Endodermal cell (in vitro differentiated cells): ENCODE measurements at regions not wholly inside any gene's neighbourhood (a gene's known extent, or its start where the extent isn't known, plus 50 kb on each side); places are given as distances from the start of the nearest gene placed in this dataset.

ENCODE experiments used
- DNase-seq: peaks from one replicate; pipeline ENCODE4 v3.0.0-alpha.2; 2017
- H3K27ac ChIP-seq: 2 replicates; pipeline ENCODE4 v1.5.1; 2013; ENCODE audit warnings: mild to moderate bottlenecking, low read depth, low read length, moderate library complexity
- H3K27me3 ChIP-seq: 2 replicates; pipeline ENCODE4 v1.6.1; 2013; ENCODE audit warnings: mild to moderate bottlenecking, low read length, moderate library complexity; ENCODE audit not compliant: insufficient read depth, control insufficient read depth, poor library complexity, severe bottlenecking
- H3K36me3 ChIP-seq: 2 replicates; pipeline ENCODE4 v1.7.0; 2013; ENCODE audit warnings: mild to moderate bottlenecking, low read length, moderate library complexity; ENCODE audit not compliant: control insufficient read depth, insufficient read depth
- H3K4me1 ChIP-seq: one replicate; pipeline ENCODE4 v1.7.0; 2013; ENCODE audit warnings: low read length; ENCODE audit not compliant: control insufficient read depth, insufficient read depth
- H3K4me3 ChIP-seq: 2 replicates; pipeline ENCODE4 v1.5.1; 2013; ENCODE audit warnings: mild to moderate bottlenecking, low read length, moderate library complexity
- H3K9ac ChIP-seq: 2 replicates; pipeline ENCODE4 v1.6.1; 2013; ENCODE audit warnings: mild to moderate bottlenecking, low read length, moderate library complexity; ENCODE audit not compliant: poor library complexity, severe bottlenecking; ENCODE audit errors: extremely low read depth
- H3K9me3 ChIP-seq: 2 replicates; pipeline ENCODE4 v1.6.1; 2013; ENCODE audit warnings: mild to moderate bottlenecking, low read length, moderate library complexity; ENCODE audit not compliant: control insufficient read depth
- H3K27ac Mint-ChIP-seq: 2 replicates; pipeline ENCODE4 v1.8.0; 2020; ENCODE audit warnings: mixed read lengths
- H3K27me3 Mint-ChIP-seq: 2 replicates; pipeline ENCODE4 v1.8.0; 2021; ENCODE audit warnings: mild to moderate bottlenecking, mixed read lengths; ENCODE audit not compliant: insufficient read depth
- H3K36me3 Mint-ChIP-seq: 2 replicates; pipeline ENCODE4 v1.8.0; 2020; ENCODE audit warnings: low read depth, mixed read lengths
- H3K4me1 Mint-ChIP-seq: 2 replicates; pipeline ENCODE4 v1.8.0; 2020; ENCODE audit warnings: mixed read lengths
- H3K4me3 Mint-ChIP-seq: 2 replicates; pipeline ENCODE4 v1.8.0; 2020; ENCODE audit warnings: mild to moderate bottlenecking, moderate library complexity, mixed read lengths
- H3K9me3 Mint-ChIP-seq: 2 replicates; pipeline ENCODE4 v1.8.0; 2020; ENCODE audit warnings: mild to moderate bottlenecking, mixed read lengths
- WGBS, 2 experiments: methylation state at CpG; one replicate each; pipeline versions ENCODE4 v1.1.5 to v1.1.7; 2013; ENCODE audit warnings: missing lambda C conversion rate in 2 of 2, mixed read lengths in 1 of 2; ENCODE audit not compliant: insufficient coverage in 1 of 2, insufficient read length in 1 of 2; 5-methylcytosine and 5-hydroxymethylcytosine counted together
- TF ChIP-seq, protein P1 (sequence below): fragments of 200-600 bp; sonication (generic); conservative IDR thresholded peaks from 2 replicates; pipeline ENCODE4 v1.5.0; 2021; ENCODE audit warnings: antibody characterized with exemption, mild to moderate bottlenecking

DNA sequence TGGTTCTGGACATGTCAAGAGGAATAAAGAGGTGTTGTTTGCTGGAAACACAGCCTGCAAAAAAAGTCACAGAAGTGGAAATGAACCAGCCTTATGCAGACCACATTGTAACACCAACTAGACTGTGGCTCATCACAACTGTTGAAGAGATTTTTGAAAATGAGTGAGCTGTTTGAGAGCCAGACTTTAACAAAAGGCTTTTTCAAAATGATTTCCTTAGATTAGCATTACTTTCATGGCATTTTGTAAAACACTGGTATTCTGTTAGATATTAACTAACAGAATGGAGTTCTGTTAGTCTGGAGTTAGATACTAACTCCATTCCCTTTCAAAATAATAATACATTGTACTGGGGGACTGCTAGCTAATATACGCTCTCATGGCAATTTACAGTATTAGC, 60.6 kb upstream of the GABRA2 start:
- Histone ChIP-seq H3K4me1 (no peaks in the 10 kb centered on the region), H3K9me3 (no peaks in the 10 kb centered on the region), H3K27me3 (no peaks in the 10 kb centered on the region), H3K4me3 (no peak overlapping the region), H3K36me3 (no peaks in the 10 kb centered on the region), H3K27ac (no peak overlapping the region), H3K9ac (no peak overlapping the region)
- TF ChIP-seq, protein P1, sequence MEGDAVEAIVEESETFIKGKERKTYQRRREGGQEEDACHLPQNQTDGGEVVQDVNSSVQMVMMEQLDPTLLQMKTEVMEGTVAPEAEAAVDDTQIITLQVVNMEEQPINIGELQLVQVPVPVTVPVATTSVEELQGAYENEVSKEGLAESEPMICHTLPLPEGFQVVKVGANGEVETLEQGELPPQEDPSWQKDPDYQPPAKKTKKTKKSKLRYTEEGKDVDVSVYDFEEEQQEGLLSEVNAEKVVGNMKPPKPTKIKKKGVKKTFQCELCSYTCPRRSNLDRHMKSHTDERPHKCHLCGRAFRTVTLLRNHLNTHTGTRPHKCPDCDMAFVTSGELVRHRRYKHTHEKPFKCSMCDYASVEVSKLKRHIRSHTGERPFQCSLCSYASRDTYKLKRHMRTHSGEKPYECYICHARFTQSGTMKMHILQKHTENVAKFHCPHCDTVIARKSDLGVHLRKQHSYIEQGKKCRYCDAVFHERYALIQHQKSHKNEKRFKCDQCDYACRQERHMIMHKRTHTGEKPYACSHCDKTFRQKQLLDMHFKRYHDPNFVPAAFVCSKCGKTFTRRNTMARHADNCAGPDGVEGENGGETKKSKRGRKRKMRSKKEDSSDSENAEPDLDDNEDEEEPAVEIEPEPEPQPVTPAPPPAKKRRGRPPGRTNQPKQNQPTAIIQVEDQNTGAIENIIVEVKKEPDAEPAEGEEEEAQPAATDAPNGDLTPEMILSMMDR = no peak
- Mint-ChIP-seq H3K4me3 (no peak overlapping the region), H3K27ac (no peak overlapping the region), H3K4me1 (no peaks in the 10 kb centered on the region), H3K9me3 (no peaks in the 10 kb centered on the region), H3K27me3 (no peaks in the 10 kb centered on the region), H3K36me3 (no peaks in the 10 kb centered on the region)
- 88% methylated on average over 1 of the region's 1 CpG; no CpG with 5 or more reads in 1 of the 2 experiments for WGBS, 2 experiments
- no peak for DNase-seq

DNA sequence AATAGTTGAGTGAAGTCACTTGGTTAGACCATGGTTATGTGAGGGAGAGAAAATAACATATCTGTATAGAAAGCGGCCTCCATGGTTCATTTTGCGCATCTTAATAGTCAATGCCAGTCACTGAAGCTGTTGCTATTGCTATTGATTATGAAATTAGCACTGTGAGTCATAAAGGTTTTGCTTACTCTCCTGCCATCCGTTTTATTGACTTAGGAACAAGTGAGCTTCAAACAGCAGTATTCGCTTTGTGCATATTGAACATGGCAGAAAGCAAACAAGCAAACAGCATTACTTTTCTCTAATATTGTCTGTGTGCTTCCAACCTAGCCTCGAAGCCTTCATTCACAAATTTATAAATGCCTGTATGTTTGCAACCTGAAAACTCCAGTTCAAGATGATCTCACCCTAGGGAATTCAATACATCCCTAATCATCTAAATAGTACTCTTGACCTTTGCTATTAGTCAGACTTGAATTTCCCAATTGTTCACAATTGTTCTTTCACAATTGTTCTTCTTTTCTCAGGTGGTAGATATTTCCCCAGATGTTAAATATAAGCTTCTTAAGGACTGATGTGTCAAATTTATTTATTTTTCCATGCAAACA, 55.9 kb upstream of the GABRA2 start:
- WGBS, 2 experiments = 89 to 92% methylated on average over 5 of the region's 5 CpGs
- Mint-ChIP-seq H3K4me3 (no peak overlapping the region), H3K4me1 (no peaks in the 10 kb centered on the region), H3K27me3 (no peaks in the 10 kb centered on the region), H3K36me3 (no peaks in the 10 kb centered on the region), H3K27ac (no peak overlapping the region), H3K9me3 (no peaks in the 10 kb centered on the region)
- no peaks in the 10 kb centered on the region for H3K36me3 ChIP-seq
- H3K27ac ChIP-seq = no peak overlapping the region
- H3K4me1 ChIP-seq = no peaks in the 10 kb centered on the region
- H3K4me3 ChIP-seq = no peak overlapping the region
- no peak for DNase-seq
- TF ChIP-seq, protein P1 = no peak
- H3K27me3 ChIP-seq = no peaks in the 10 kb centered on the region
- H3K9me3 ChIP-seq = no peaks in the 10 kb centered on the region
- no peak overlapping the region for H3K9ac ChIP-seq

DNA sequence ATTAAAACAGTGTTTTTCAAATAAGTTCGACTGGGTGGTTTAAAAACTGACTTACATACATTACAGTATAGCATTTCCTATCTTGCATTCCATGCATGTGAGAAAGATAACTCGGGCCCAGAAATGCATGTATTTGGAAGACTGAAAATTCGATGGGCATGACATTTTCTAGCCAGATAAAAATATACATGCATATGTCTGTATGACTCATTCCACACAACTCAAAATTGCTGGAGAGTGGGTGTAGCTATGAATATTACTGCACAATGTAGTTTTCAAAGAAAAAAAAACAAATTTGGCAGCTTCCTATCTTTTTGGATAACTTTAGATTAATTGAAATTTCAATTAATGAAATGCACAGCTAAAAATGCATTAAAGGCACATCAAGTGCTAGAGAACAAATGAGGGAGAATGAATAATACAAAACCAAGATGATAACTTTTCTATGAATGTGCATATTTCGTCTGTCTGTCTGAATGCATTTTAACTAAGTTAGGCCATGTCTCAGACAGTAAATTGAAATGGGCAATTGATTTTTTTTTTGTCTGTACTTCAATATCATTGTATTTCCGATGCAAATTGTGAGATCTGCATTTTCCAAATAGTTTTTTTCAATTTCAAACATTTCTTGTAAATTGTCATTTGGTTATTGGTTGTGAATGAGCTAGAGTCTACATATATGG, 54.5 kb upstream of the GABRA2 start:
- no peak overlapping the region for H3K4me3 Mint-ChIP-seq
- 90 to 92% methylated on average over 2 to 4 of the region's 5 CpGs for WGBS, 2 experiments

More for the DNA sequence above, 54.5 kb upstream of the GABRA2 start:
- Histone ChIP-seq H3K9me3 (no peaks in the 10 kb centered on the region), H3K4me1 (no peaks in the 10 kb centered on the region), H3K4me3 (no peak overlapping the region), H3K27ac (no peak overlapping the region), H3K36me3 (no peaks in the 10 kb centered on the region), H3K27me3 (no peaks in the 10 kb centered on the region), H3K9ac (no peak overlapping the region)
- Mint-ChIP-seq H3K27ac (no peak overlapping the region), H3K4me1 (no peaks in the 10 kb centered on the region), H3K9me3 (no peaks in the 10 kb centered on the region), H3K36me3 (no peaks in the 10 kb centered on the region), H3K27me3 (no peaks in the 10 kb centered on the region)
- TF ChIP-seq, protein P1 = no peak
- DNase-seq = no peak
